Mesendoderm (in vitro differentiated cells): ENCODE measurements at regions not wholly inside any gene's neighbourhood (a gene's known extent, or its start where the extent isn't known, plus 50 kb on each side); places are given as distances from the start of the nearest gene placed in this dataset.

ENCODE experiments used
- DNase-seq: peaks from one replicate; pipeline ENCODE4 v3.0.0; 2013
- H2AK5ac ChIP-seq: 2 replicates; pipeline ENCODE4 v1.6.1; 2013; ENCODE audit warnings: low read length, inconsistent platforms
- H2BK120ac ChIP-seq: 2 replicates; pipeline ENCODE4 v1.6.1; 2013; ENCODE audit warnings: low read depth, mild to moderate bottlenecking, low read length, moderate library complexity, mixed read lengths
- H2BK15ac ChIP-seq: replicated peaks from 2 replicates; pipeline ENCODE4 v1.6.1; 2013; ENCODE audit warnings: low read depth, mild to moderate bottlenecking, moderate library complexity
- H2BK5ac ChIP-seq: 2 replicates; pipeline ENCODE4 v1.6.1; 2013; ENCODE audit warnings: low read length, inconsistent platforms
- H3K18ac ChIP-seq: 2 replicates; pipeline ENCODE4 v1.6.1; 2013; ENCODE audit warnings: mild to moderate bottlenecking, low read length, mixed read lengths
- H3K23ac ChIP-seq: one replicate; pipeline ENCODE4 v1.6.1; 2013; ENCODE audit warnings: low read length
- H3K27ac ChIP-seq: 2 replicates; pipeline ENCODE4 v1.5.1; 2013; ENCODE audit warnings: low read depth, mild to moderate bottlenecking, inconsistent platforms, low read length, moderate library complexity
- H3K27me3 ChIP-seq: 2 replicates; pipeline ENCODE4 v1.6.1; 2013; ENCODE audit warnings: low read length, control low read depth, mild to moderate bottlenecking, inconsistent platforms; ENCODE audit not compliant: insufficient read depth, poor library complexity
- H3K36me3 ChIP-seq: 2 replicates; pipeline ENCODE4 v1.6.1; 2013; ENCODE audit warnings: low read length, inconsistent platforms; ENCODE audit not compliant: control insufficient read depth, insufficient read depth
- H3K4ac ChIP-seq: one replicate; pipeline ENCODE4 v1.6.1; 2013; ENCODE audit warnings: low read depth, mild to moderate bottlenecking, low read length, moderate library complexity
- H3K4me1 ChIP-seq: 2 replicates; pipeline ENCODE4 v1.6.1; 2013; ENCODE audit warnings: low read depth, low read length, inconsistent platforms; ENCODE audit not compliant: control insufficient read depth
- H3K4me2 ChIP-seq: 2 replicates; pipeline ENCODE4 v1.6.1; 2013; ENCODE audit warnings: low read length
- H3K4me3 ChIP-seq: 2 replicates; pipeline ENCODE4 v1.5.1; 2013; ENCODE audit warnings: mild to moderate bottlenecking, low read length
- H3K56ac ChIP-seq: one replicate; pipeline ENCODE4 v1.6.1; 2013; ENCODE audit warnings: low read length
- H3K79me1 ChIP-seq: 2 replicates; pipeline ENCODE4 v1.6.1; 2013; ENCODE audit warnings: low read length, inconsistent platforms
- H3K79me2 ChIP-seq: 2 replicates; pipeline ENCODE4 v1.6.1; 2013; ENCODE audit warnings: mild to moderate bottlenecking, low read length; ENCODE audit not compliant: control insufficient read depth, insufficient read depth
- H3K9ac ChIP-seq: 2 replicates; pipeline ENCODE4 v1.6.1; 2013; ENCODE audit warnings: low read length, inconsistent platforms
- H4K5ac ChIP-seq: one replicate; pipeline ENCODE4 v1.6.1; 2013; ENCODE audit warnings: low read length
- H4K8ac ChIP-seq: one replicate; pipeline ENCODE4 v1.6.1; 2013; ENCODE audit warnings: low read depth, mild to moderate bottlenecking, control low read depth, low read length, moderate library complexity
- WGBS: extraction: QIAGEN DNeasy Blood & Tissue Kit; methylation state at CpG from one replicate; pipeline ENCODE4 v1.1.7; 2013; ENCODE audit warnings: low lambda C conversion rate, missing lambda C conversion rate; ENCODE audit not compliant: insufficient coverage; ENCODE audit errors: extremely low coverage; 5-methylcytosine and 5-hydroxymethylcytosine counted together

GRCh38 chr3:64332459-64333350, 107.4 kb upstream of the PRICKLE2 start:
- H2BK15ac ChIP-seq = no peak overlapping the region
- no peak overlapping the region for H4K8ac ChIP-seq
- H2BK120ac ChIP-seq = no peak overlapping the region
- no peak overlapping the region for H3K27ac ChIP-seq
- H3K9ac ChIP-seq = no peak overlapping the region
- no peak overlapping the region for H3K4me3 ChIP-seq
- no peaks in the 10 kb centered on the region for H3K79me1 ChIP-seq
- H3K27me3 ChIP-seq = no peaks in the 10 kb centered on the region
- WGBS = no CpG with 5 or more reads among the region's 9 CpGs
- H2BK5ac ChIP-seq = no peak overlapping the region
- DNase-seq = no peak
- no peaks in the 10 kb centered on the region for H3K36me3 ChIP-seq
- no peak overlapping the region for H4K5ac ChIP-seq
- no peaks in the 10 kb centered on the region for H3K79me2 ChIP-seq
- no peak overlapping the region for H3K4me2 ChIP-seq
- H3K18ac ChIP-seq = no peak overlapping the region
- H3K56ac ChIP-seq = no peak overlapping the region
- H3K4ac ChIP-seq = no peak overlapping the region
- H2AK5ac ChIP-seq = no peak overlapping the region
- H3K23ac ChIP-seq = no peak overlapping the region
- H3K4me1 ChIP-seq = no peaks in the 10 kb centered on the region

DNA sequence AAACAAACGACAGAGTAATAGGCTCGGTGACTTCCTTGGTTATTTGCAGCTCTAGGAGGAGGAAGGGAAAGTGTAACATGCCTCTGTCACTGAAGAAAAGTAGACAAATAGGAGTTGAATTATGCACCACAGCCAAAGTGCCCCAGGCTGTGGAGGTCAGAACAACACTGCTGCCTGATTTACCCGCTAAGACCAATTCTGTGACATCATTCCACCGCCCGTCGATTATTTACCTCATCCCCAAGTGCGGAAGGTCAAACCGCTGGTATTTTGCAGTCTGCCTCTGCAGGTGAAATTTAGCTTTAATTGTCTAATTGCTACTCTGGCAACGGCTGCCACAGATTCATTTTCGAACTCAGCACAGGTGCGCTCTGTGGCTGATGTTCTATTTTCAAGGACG, 106.3 kb upstream of the PRICKLE2 start:
- no peak overlapping the region for H3K4me3 ChIP-seq
- H4K8ac ChIP-seq = peak overlapping the region; percentile 1
- H4K5ac ChIP-seq = no peak overlapping the region
- no peak overlapping the region for H3K18ac ChIP-seq
- no peak overlapping the region for H2AK5ac ChIP-seq
- no peak overlapping the region for H3K4ac ChIP-seq
- no peaks in the 10 kb centered on the region for H3K79me1 ChIP-seq
- H2BK120ac ChIP-seq = no peak overlapping the region
- no peak overlapping the region for H3K27ac ChIP-seq
- H3K9ac ChIP-seq = no peak overlapping the region
- no peaks in the 10 kb centered on the region for H3K27me3 ChIP-seq
- H3K4me1 ChIP-seq = no peaks in the 10 kb centered on the region
- H3K56ac ChIP-seq = no peak overlapping the region
- no peak overlapping the region for H3K23ac ChIP-seq
- no peak overlapping the region for H2BK15ac ChIP-seq
- H3K79me2 ChIP-seq = no peaks in the 10 kb centered on the region
- WGBS = no CpG with 5 or more reads among the region's 12 CpGs
- H2BK5ac ChIP-seq = no peak overlapping the region
- no peak overlapping the region for H3K4me2 ChIP-seq
- no peaks in the 10 kb centered on the region for H3K36me3 ChIP-seq
- DNase-seq = no peak

DNA sequence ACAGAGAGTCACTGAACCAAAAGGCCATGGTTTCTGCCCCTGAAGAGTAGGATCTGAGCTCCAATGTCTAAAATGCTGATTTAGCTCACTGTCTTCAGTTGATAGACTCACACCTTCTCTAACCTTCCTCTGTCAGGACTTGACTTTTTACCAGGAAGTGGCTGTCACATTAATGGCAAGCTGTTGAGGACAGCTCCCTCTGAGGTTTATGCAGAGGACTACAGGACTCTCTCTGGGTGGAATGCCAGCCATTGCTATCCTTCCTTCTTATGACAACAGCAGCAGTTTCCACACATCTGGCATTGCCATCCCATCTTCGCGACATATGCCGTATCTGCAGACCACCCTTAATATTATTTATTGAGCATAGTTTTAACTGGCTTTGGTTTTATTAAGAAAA, 103.8 kb upstream of the PRICKLE2 start:
- Histone ChIP-seq H3K23ac (no peak overlapping the region), H2BK15ac (no peak overlapping the region), H3K79me2 (no peaks in the 10 kb centered on the region), H3K9ac (no peak overlapping the region), H4K5ac (no peak overlapping the region), H3K18ac (no peak overlapping the region), H3K4me1 (no peaks in the 10 kb centered on the region), H3K36me3 (no peaks in the 10 kb centered on the region), H3K4ac (no peak overlapping the region), H3K79me1 (no peaks in the 10 kb centered on the region), H3K4me2 (no peak overlapping the region), H3K4me3 (no peak overlapping the region), H2BK120ac (no peak overlapping the region), H3K27me3 (no peaks in the 10 kb centered on the region), H3K56ac (no peak overlapping the region), H4K8ac (no peak overlapping the region), H2AK5ac (no peak overlapping the region), H2BK5ac (no peak overlapping the region), H3K27ac (no peak overlapping the region)
- WGBS = no CpG with 5 or more reads among the region's 3 CpGs
- DNase-seq = peak; percentile 71

- H4K8ac ChIP-seq = no peak overlapping the region
- no peaks in the 10 kb centered on the region for H3K27me3 ChIP-seq
- no peak overlapping the region for H3K4me2 ChIP-seq
- H3K4me1 ChIP-seq = no peaks in the 10 kb centered on the region
- H3K23ac ChIP-seq = no peak overlapping the region
- no peak overlapping the region for H3K9ac ChIP-seq
- no peak overlapping the region for H4K5ac ChIP-seq
- no peaks in the 10 kb centered on the region for H3K36me3 ChIP-seq
- no peaks in the 10 kb centered on the region for H3K79me2 ChIP-seq
- no peak overlapping the region for H3K4me3 ChIP-seq
- H2BK5ac ChIP-seq = no peak overlapping the region
- no peak overlapping the region for H2AK5ac ChIP-seq
- no peak overlapping the region for H3K4ac ChIP-seq
- no peak overlapping the region for H2BK15ac ChIP-seq
- DNase-seq = no peak
- no peak overlapping the region for H2BK120ac ChIP-seq
- H3K27ac ChIP-seq = no peak overlapping the region
- no peak overlapping the region for H3K18ac ChIP-seq
- H3K79me1 ChIP-seq = no peaks in the 10 kb centered on the region
- no CpG with 5 or more reads among the region's 11 CpGs for WGBS
- no peak overlapping the region for H3K56ac ChIP-seq
Observed at GRCh38 chr3:64327100-64327804, 102.0 kb upstream of the PRICKLE2 start.

DNA sequence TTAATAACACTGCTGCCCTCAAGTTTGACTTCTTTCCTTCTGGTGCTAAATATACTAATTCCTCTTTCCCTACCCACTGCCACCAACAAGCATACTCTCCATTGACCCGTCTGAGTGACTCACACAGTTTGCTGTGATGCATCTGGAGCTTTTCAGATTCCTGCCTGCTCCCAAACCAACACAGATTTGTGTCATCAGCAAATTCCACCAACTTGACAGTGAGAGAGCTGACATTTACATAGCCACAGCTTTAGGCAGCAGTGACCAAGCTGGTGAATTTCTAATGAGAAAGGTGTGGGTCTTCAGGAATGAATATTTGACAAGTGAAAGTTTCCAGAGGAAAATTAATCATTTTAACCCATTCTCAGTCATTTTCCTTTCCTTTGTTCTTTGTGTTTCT, 96.5 kb upstream of the PRICKLE2 start:
- DNase-seq = peak; percentile 91
- no peak overlapping the region for H3K4ac ChIP-seq
- H3K79me2 ChIP-seq = no peaks in the 10 kb centered on the region
- H3K56ac ChIP-seq = no peak overlapping the region
- no peaks in the 10 kb centered on the region for H3K36me3 ChIP-seq
- no peaks in the 10 kb centered on the region for H3K79me1 ChIP-seq
- H2BK5ac ChIP-seq = no peak overlapping the region
- no peak overlapping the region for H3K4me3 ChIP-seq
- H2AK5ac ChIP-seq = no peak overlapping the region
- H3K18ac ChIP-seq = no peak overlapping the region
- H4K8ac ChIP-seq = no peak overlapping the region
- no peak overlapping the region for H4K5ac ChIP-seq
- no peak overlapping the region for H3K23ac ChIP-seq
- no peak overlapping the region for H3K4me2 ChIP-seq
- H3K27ac ChIP-seq = no peak overlapping the region
- no peaks in the 10 kb centered on the region for H3K4me1 ChIP-seq
- no peak overlapping the region for H2BK120ac ChIP-seq
- WGBS = no CpG with 5 or more reads among the region's 1 CpG
- H2BK15ac ChIP-seq = no peak overlapping the region
- no peak overlapping the region for H3K9ac ChIP-seq
- H3K27me3 ChIP-seq = no peaks in the 10 kb centered on the region
